Stimulated activated CD4-positive, alpha-beta T cell treated with anti-CD3 and anti-CD28 coated beads, Interleukin-1b, Interleukin-23, amount 100 ng/mL, for 48 hours (primary cell): ENCODE measurements at regions not wholly inside any gene's neighbourhood (a gene's known extent, or its start where the extent isn't known, plus 50 kb on each side); places are given as distances from the start of the nearest gene placed in this dataset.

ENCODE experiments used
- DNase-seq: peaks from one replicate; pipeline ENCODE4 v3.0.0-alpha.2; 2020

DNA sequence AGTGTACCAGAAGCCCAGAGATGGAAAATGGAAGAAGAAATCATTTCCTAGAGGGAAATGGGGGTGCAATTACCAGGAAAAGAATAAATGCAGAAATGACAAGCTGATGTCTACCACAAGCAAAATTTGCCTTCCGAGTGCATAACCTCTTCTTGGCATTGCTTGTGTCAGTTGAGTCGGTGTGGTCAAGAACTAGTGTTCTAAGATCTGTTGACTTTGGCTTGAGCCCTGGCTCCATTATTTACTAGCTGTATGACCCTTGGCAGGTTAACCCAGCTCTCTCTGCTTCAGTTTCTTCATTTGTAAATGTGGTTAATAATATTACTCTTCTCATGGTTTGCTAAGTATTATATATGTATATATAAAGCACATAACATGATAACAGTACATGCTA, 273.0 kb upstream of the IRX5 start:
- DNase-seq, result no peak

DNA sequence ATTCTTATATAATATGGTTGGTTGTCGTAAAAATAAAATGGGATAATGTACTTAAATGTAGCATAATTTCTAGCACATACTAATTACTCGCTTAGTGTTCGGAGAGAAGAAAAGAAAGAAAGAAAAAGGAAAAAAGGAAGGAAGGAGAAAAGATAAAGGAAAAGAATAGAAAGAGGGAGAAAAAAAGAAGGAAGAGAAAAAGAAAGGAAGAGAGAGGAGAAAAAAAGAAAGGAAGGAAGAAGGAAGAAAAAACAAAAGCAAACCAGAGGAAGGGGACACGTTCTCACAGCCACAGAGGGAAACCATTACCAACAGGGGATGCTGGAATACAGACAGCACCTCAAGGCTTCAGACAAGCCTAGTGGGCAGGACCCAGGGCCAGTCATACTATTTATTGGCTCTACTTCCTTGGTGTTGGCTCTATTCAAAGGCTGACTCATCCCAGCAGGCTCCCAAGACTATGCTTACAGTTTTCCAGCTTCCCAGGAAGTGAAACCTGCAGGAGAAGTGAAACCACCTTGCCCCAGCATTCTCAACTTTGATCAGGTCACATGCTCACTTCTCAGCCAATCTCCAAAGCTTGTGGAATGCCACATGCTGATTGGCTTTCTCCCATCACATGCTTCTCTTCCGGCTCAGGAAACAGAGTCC, 273.5 kb upstream of the IRX5 start:
- no peak for DNase-seq

DNA sequence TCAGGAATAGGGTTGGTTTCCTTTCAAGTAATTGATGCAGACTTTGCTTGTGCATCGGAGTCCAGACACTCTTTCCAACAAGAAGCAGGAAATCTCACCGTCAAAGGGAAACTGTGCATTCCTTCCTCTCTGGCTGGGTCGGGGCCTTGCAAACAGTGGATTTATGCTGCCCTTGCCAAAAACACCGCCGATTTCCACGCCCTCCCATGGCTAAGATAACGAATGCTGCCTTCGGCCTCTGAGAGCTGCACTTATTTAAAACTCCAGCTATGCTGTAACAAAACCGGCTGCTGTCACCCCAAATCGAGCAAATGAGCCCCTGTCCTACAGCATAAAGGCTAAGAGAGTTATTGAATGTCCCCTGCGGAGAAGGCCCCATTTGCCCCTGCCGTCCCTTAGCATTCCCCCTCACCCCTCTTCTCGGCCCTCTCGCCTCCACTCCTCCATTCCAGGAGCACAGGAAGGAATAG, 275.5 kb upstream of the IRX5 start:
- DNase-seq, result no peak

DNA sequence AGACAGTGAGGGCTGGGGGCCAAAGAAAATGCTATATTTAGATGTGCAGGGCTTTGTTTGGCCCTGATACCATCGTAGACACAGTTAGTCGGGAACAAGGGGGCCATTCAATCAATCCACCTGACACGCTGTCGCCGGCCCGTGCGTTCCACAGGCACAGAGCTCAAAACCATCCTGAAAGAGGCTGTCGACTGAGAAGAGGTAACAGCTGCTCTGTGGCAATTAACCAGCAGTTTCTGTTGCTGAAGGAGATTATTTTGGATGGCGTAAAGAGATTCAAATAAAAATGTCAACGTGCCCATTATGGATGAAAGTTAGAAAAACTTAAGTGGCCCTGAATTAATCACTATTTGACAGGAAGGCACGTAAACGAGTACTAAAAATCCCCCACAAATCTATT, 276.2 kb upstream of the IRX5 start:
- no peak for DNase-seq

DNA sequence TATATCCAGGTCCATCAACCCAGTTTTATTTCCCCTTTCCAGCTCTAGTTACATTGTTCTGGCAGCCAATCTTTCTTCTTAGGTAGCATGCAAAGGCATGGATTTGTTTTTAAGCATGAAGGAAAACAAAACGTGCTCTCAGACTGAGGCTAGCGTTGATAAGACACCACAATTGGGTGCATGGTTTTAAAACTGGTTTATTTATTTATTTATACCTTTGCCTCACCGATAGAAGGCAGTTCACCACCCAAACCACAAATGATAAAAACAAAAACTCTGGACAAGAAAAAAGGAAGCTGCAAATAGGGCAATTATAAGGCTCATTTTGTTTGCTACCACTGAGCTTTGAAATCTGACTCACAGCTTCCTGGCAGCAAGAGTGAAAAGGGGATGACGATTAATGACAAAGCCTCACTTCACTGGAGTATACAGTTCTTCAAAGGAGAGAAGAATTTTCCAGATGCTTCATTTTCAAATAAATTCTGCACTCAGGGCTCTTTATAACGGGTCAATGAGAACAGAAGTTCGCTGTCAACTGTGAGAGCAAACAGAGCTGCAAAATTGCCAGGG, 278.4 kb upstream of the IRX5 start:
- DNase-seq, result no peak

DNA sequence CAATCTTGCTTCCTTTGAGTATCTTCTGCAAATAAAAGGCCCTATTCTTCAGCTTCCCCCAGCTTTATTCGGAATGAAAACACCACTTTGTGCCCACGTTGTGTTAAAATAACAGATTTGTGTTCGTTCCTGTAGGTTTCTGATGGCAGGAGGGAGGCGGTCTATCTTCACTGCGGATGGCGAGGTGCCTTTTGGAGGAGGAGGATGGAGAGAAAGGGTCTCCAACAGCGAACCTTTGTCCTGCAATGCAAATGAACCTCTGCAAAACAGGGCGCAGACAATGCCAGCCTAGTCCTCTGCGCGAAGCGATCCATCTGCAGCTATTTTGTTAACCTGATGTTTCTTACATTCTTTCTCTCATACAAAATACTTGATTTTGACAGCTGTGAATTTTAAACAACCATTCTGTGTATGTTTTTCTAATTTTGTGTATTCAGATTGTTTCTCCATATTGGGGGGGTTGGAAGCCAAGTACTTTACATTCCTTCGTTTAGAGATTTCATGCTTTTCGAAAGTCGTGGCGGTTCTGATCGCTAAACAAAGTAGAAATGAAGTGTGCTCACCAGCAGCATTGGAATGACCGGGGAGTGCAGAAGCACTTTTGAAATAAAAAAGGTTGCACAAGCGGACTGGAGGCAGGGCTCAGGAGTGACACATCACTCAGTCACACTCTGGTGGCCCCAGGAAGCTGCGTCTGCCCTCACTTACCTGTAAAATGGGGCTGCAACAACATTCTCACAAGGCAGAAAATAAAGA, 279.0 kb upstream of the IRX5 start:
- DNase-seq, result no peak

DNA sequence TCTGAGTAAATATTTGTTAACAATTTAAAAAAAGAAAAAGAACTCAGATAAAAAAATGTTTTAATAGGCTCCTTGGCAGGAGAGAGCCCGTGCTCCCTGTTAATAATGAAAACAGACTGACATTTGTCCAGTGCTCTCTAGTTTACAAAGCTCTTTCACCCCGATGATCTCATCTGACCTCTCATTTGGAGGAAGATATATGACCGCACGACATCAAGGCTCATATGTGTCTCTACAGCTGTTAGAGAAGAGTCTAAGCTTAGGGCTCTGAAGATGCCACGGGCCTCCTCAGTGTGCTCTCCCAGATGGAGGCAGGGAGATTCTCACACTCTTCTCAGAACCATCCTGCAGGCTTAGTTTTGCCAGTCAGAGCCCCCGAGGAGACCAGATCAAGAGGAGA, 280.8 kb upstream of the IRX5 start:
- DNase-seq, result no peak

DNA sequence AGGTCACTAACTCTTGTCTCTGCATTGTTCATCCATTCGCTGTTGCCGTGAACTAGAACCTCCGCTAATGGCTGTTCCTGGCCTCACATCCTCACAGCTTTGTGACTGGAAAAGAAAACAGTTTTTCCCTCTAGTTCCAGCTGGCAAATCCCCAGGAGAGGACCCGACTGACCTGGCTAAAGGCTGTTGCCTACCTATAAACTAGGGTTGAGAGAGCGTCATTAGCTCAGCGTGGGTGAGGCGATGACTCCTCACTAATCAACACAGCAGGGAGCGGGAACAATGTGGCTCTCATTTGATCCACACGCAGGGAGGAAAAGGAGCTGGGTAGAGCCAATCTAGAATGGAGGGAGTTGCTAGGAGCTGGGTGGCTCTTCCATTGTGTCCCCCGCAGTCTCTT, 282.1 kb upstream of the IRX5 start:
- no peak for DNase-seq

DNA sequence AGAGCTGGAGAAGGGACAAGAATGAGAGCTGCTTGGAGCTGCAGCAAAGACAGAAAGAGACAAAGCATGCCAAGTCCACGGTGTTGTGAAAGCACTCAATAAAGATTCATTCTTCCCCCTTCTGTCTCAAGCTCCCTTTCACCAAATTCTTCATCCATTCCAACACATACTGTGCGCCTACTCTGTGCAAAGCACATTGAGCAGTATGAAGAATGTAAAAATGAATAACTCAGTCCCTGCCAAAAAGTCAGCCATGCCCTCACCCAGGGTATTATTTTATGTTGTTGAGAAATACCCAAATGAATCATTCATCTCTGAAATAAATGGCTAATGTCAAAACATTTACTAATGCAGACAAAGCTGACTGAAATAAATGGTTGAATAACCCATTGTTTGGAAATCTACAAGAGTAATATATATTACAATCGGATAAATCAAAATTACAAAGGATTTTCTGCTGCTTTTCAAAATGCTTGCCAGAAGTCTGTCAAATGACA, 282.9 kb upstream of the IRX5 start:
- DNase-seq, result no peak

DNA sequence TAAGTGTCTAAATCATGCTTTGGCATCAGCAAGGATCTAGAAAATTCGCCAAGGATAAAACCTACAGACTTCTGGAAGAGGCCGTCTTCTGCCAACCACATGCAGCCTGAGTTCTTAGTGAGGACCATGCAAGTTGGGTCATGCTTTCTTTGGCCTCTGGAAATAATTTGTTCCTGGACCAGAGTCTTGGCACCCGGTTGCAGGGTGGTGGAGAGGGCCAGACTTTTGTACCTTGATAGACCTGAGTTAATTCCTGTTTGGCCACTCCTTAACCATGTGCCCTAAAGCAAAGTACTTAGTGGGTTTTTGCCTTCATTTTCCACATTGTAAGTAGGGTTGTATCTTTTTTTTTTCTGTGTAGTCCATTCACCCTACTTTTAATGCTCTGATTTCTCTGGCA, 283.4 kb upstream of the IRX5 start:
- DNase-seq, result no peak

DNA sequence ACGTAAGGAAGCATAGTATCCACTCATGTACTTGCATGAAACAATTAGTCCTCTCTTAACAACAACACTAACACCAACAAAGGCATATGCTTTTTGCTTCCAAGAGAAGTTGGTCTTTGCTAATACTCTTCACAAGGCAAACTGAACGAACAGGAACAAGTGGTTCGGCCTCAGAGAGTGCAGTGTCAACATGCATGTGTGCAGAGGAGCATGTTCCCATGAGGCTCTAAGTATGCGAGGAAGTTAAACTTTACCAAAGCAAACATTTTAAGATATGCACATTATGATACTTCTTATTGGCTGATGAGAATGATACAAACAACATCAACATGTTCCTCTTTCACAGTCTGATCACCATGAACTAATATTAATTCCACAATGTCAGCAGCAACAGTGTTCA, 285.3 kb upstream of the IRX5 start:
- DNase-seq, result no peak

DNA sequence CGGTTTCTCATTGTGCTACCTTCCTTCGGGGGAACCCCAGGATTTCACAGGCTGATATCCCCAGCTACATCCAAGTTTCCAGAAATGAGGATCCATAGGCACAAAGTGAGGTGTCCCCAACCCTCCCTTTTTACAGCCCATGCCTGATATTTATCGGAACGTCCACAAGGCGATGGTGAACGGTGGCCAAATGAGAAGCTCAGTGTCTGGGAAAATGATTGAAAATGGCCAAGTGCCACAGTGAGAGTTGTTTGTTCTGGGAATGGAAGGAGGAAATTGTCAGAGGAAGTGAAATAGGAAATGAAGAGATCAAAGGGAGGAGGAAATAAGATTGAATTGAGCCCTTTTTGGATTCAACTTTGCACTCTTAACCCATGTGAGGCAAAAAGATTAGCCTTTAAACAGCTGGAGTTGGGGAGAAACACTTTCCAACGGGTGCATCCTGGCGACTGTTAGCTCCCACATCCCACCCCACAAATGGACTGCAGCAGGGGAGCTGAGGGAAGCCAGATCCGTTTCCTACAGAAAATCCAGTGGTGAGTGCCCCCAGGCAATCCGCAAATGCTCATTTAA, 294.4 kb upstream of the IRX5 start:
- no peak for DNase-seq

DNA sequence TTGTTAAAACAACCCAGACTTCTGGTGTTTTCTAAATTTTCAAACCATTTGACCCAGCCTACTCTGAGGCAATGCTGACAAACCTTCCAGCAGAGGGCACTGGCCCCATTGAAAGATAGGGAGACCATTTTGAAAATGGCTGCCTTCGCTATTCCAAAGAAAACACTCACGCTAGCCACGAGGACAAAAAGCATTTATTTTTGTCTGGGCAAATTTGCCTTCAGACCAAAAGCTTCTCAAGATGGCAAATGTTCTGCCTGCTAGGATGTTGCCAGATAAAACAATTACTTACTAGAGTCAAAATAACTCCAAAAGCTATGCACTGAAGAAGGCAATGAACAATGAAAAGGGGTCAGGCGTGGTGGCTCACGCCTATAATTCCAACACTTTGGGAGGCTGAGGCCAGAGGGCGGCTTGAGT, 296.7 kb upstream of the IRX5 start:
- DNase-seq, result no peak

DNA sequence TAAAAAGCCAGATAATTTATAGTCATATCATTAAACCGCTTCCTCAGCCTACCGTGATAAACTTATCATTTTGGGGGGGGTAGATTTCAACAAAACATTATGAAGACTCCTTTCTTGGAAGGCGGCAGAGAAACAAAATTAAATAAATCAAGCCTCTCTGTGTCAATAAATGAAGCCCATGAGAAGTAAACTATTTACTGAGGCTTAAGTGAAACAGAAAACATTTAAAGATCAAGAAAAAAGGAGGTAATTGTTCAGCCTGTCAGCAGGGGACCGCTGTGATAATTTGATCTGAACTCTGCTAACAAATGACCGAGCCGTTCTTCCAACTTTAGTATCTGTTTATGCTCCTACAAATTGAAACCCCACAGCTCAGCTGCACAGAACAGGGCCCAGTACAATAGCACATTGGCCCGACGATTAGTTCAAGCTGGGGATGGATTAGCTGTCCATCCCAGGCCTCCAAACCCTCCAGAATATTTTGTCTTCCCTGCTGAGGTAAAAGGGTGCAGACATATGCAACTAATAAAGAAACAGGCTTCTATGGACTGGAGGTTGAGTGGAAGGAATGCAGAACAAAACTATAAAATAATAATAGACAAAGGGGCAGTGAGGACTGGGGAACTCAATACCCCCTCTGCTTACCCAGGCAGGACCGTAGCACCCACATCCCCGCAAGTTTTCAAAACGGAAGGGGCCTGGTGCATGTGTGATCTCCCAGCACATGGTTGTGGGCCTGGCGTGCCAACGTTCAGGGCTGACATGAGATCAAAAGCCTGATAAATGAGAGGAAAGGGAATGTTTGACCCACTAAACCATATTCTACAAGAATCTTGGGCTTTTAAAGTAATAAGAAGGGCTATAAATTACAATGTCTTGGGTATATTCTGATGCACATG, 298.1 kb upstream of the IRX5 start:
- no peak for DNase-seq

DNA sequence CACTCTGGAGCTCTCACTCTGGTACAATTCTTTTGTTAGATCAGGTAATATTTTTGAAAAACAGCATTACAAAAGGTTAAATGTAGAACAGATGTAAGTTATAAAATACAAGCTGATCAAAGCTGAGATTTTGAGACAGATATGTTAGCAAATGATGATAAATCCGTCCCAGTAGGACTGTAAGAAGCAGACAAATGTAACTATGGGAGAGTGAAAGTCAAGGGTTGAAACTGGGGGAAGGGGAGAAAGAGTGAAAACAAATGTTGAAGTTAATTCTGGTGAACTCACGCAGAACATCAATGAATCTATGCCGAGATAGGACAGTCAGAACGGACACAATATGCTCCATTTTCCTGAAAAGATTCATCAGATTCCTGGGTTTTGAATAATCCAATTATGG, 298.9 kb upstream of the IRX5 start:
- DNase-seq, result no peak

DNA sequence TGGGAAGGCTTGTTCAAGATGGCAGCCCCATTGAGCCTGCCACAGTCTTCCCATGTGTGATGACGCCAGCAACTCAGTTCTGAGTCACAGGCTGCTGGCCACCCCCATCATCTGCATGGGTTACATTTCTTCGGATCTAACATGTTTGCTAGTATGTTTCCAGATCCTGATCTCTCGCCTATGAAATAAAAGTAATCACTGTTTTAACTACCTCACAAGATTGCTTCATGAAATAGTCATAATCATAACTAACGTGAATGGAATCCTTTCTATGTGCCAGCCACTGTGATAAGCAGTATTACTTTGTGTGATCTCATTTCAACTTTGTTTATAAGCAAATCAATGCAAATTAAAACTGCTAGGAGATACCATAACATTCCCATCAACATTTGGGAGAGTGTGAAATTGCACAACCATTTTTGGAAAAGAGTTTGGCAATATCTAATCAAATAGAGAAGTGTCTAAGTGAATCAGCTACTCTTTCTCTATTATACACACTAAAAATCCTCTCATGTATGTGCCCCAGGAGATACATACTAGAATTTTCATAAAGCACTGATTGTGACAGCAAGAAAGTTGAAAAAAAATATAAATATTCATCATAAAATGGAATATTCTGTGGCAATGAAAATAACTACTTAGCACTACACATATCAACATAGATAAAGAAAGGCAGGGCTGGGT, 300.2 kb upstream of the IRX5 start:
- no peak for DNase-seq

DNA sequence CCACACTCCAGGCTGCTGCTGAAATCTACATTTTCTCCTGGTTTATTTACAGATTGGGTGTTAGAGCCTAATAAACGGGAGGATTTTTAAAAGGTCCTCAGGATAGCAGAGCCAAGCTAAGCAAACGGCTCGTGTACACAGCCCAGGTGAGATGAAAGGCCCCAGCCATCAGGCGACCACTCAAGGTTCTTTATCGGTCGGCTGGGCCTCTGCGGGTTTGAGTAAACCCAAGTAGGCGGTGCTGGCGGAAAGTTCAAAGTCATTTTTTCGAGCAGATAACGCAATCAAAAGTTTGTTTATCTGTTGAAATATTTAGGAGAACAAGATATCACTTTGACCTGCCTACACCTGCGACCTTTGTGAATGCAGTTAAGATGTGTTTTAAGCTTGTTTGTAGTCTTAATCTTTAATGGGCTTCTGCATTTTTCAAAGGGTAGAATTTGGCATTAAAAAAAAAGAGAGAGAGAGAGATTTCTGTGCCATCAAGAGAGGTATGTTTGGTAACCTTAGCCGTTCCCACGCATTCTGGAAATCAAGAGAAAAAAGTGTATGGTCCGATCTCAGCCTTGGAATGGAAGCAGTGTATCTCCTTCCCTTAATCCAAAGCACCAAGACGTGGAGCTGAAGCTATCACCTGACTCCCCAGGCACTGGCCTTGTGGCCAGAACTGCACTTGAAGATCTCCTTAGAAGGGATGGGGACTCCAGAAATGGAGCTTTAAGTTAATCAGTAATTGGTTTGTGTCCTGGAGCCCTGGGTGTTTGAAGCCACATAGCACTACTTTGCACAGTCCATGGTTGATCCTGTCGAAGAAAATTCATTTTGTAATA, 301.7 kb upstream of the IRX5 start:
- no peak for DNase-seq

DNA sequence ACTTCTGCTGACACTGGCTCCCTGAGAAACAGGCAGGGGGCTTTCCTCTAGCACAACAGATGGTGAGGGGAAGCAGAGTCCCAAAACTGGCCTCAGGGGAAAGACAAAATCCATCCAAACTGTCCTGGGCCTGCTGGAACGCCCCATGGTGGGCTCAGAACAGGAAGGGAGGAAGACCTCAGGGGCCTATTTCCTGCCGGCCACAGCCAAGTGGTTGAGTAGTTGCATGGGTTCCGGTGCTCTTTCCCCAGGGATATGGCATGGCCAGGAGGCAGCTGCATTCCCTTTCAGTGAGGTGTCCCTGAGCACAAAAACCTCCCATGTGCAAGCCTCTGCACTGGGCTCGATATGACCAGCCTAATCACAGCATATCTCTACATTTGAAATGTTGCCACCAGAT, 303.0 kb upstream of the IRX5 start:
- no peak for DNase-seq

DNA sequence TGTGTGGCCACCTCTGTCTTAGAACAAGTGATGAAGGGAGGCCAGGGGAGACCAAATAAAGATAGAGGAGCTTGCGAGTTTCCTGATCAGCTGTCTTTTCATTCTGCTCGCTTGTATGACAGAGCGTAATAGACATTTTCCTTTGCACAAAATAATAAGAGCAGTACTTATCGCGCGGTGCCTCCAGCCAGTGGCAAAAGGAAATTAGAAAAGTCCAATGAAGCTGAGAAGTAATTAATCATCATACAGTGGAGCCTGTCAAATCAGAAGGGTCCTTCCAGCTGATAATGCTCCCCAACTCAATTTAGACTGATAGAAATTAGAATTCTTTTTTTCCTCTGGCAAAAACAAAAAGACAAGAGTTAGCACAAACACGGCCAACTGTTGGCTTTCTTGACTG, 307.0 kb upstream of the IRX5 start:
- no peak for DNase-seq

DNA sequence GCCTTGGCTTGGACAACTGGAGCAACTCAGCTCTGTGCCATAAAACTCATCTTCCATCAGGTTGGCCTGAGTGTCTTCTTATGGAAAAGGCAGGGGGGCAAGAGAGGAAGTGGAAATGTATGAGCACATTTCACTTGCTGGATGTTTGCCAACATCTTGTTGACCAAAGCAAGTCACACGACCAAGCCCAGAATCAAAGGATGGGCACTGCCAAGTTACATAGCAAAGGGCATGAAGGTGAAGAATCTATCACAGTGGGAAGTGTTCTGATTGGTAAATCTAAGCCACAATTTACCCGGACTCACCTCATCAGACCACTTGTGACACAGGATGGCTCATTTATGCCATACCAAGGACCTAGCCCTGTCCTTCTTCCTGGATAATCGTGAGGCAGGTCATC, 310.5 kb upstream of the IRX5 start:
- no peak for DNase-seq

DNA sequence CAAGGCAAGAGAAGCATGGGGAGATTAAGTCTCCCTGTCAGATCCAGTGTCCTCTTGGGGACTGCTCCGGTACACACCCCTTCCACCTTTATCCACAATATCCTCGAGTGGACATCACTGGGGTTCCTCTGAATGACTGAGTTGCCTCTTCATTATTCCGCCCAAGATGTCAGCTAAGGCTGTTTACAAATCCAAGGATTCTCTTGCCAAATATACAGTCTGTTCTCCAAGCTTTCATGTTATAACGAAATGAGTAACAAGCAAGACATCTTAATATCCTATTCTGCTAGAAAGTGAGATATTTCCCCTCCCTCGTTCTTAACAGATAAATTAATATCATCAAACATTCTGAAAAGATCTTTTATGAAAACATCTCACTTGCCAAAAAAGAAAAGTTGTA, 314.1 kb upstream of the IRX5 start:
- DNase-seq, result no peak
